Ascending aorta (tissue), 2 donors: ENCODE measurements at regions not wholly inside any gene's neighbourhood (a gene's known extent, or its start where the extent isn't known, plus 50 kb on each side); places are given as distances from the start of the nearest gene placed in this dataset.

ENCODE experiments used
- DNase-seq, 2 donors: peaks; one replicate each; pipeline ENCODE4 v3.0.0-alpha.2; 2019; ENCODE audit warnings: low spot score in 2 of 2
- H3K27ac ChIP-seq, 2 donors: fragments of 200-600 bp; sonication (generic); one replicate each; pipeline ENCODE4 v1.5.1; 2016 to 2017; ENCODE audit warnings: mild to moderate bottlenecking in 1 of 2
- H3K27me3 ChIP-seq: fragments of 200-600 bp; sonication (generic); one replicate; pipeline ENCODE4 v1.5.1; 2017
- H3K36me3 ChIP-seq, 2 donors: fragments of 200-600 bp; sonication (generic); one replicate each; pipeline ENCODE4 v1.5.1; 2016
- H3K4me1 ChIP-seq, 2 donors: fragments of 200-600 bp; sonication (generic); one replicate each; pipeline ENCODE4 v1.5.1; 2016 to 2017; ENCODE audit warnings: mild to moderate bottlenecking in 1 of 2
- H3K4me3 ChIP-seq, 2 donors: fragments of 200-600 bp; sonication (generic); one replicate each; pipeline ENCODE4 v1.5.1; 2016 to 2017; ENCODE audit warnings: mild to moderate bottlenecking in 1 of 2
- H3K9me3 ChIP-seq, 2 donors: fragments of 200-600 bp; sonication (generic); one replicate each; pipeline ENCODE4 v1.5.1; 2016
- intact Hi-C: fragments of 100-400 bp; cut with DNase I; formaldehyde crosslinking; loops from one replicate; pipeline ENCODE4 v1.15.1; 2023
- TF ChIP-seq, protein P1 (sequence below), 3 experiments: fragments of 200-600 bp in 2 of 3; fragments of 450-650 bp in 1 of 3; sonication (generic) in 2 of 3; IDR thresholded peaks; one replicate each; pipeline ENCODE4 v1.5.1; 2016 to 2019; ENCODE audit warnings: antibody characterized with exemption in 3 of 3, mild to moderate bottlenecking in 1 of 3, moderate library complexity in 1 of 3

DNA sequence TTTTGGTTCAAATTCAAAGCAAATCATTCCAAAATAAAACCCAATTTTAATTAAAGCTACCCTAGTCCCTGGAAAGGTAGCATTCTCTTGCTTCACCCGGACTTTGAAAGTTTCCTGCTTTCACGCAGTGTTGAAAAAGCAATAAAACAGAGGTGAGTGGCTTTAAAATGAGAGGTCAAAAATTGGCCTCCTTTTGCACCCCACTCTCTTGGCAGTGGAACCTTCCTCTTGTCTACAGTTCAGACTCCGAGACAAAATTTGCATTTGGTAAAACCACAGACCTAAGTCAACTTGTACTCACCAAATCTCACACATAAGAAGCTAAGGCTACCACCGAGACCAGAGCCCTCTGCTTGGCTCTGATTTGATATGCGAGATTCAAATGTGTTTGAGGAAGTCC is 252.7 kb downstream of the TTLL7 start:
- DNase-seq, result no peak

DNA sequence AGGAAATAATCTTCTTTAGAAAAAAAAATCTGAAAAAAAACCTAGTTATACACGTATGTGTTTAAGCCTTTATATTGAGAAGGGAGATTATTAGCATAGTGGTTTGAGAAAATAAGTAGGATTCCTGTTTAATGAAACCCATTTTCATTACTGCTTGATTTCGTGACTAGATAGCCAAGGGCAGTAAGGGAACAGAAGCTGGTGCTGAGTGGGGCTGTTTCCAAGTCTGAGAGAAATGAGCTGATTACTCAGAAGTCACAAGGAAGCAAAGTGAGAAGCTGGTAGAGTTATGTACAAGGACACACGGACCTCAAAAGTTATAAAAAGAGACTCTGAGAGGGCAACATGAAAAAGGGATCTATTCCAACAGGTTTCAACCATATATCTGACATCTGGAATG is 256.5 kb downstream of the TTLL7 start:
- Histone ChIP-seq H3K4me1 (no peaks in the 10 kb centered on the region), H3K27me3 (no peaks in the 10 kb centered on the region), H3K27ac (no peak overlapping the region), H3K4me3 (no peak overlapping the region), H3K36me3 (no peaks in the 10 kb centered on the region), H3K9me3 (no peaks in the 10 kb centered on the region)
- TF ChIP-seq, protein P1, sequence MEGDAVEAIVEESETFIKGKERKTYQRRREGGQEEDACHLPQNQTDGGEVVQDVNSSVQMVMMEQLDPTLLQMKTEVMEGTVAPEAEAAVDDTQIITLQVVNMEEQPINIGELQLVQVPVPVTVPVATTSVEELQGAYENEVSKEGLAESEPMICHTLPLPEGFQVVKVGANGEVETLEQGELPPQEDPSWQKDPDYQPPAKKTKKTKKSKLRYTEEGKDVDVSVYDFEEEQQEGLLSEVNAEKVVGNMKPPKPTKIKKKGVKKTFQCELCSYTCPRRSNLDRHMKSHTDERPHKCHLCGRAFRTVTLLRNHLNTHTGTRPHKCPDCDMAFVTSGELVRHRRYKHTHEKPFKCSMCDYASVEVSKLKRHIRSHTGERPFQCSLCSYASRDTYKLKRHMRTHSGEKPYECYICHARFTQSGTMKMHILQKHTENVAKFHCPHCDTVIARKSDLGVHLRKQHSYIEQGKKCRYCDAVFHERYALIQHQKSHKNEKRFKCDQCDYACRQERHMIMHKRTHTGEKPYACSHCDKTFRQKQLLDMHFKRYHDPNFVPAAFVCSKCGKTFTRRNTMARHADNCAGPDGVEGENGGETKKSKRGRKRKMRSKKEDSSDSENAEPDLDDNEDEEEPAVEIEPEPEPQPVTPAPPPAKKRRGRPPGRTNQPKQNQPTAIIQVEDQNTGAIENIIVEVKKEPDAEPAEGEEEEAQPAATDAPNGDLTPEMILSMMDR (IDR thresholded peaks at IDR 0.05), result no peak
- DNase-seq, result no peak
- intact Hi-C loops, result no loop called here

More for the DNA sequence above, 252.7 kb downstream of the TTLL7 start:
- Histone ChIP-seq H3K27me3 (no peaks in the 10 kb centered on the region), H3K27ac (no peak overlapping the region), H3K4me3 (no peak overlapping the region), H3K9me3 (no peaks in the 10 kb centered on the region), H3K4me1 (no peaks in the 10 kb centered on the region), H3K36me3 (no peaks in the 10 kb centered on the region)
- TF ChIP-seq, protein P1 (IDR thresholded peaks at IDR 0.05), result no peak
- intact Hi-C loops, result no loop called here

DNA sequence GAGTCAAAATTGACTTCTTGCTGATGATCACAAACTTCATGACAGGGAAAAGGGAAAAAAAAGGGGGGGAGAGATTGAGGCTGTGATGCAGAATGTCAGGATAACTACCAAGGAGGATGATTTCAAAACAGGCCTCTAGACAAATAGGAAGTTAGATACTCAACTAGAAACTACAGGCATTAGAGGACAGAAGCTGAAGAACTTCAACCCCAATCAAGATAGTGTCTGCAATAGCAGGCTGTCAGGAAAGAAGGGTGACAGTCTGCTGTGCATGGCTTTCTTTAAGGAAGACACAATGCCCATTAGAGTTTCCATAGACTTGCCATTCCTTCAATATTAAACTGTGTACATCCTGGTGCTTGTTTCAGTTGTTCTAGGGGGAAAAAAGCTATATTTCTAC is 257.2 kb downstream of the TTLL7 start:
- H3K4me3 ChIP-seq, result no peak overlapping the region
- H3K36me3 ChIP-seq, result no peaks in the 10 kb centered on the region
- TF ChIP-seq, protein P1 (IDR thresholded peaks at IDR 0.05), result no peak
- no peaks in the 10 kb centered on the region for H3K4me1 ChIP-seq
- H3K9me3 ChIP-seq, result no peaks in the 10 kb centered on the region
- intact Hi-C loops, result no loop called here
- H3K27ac ChIP-seq, result no peak overlapping the region
- no peak for DNase-seq
- H3K27me3 ChIP-seq, result no peaks in the 10 kb centered on the region

DNA sequence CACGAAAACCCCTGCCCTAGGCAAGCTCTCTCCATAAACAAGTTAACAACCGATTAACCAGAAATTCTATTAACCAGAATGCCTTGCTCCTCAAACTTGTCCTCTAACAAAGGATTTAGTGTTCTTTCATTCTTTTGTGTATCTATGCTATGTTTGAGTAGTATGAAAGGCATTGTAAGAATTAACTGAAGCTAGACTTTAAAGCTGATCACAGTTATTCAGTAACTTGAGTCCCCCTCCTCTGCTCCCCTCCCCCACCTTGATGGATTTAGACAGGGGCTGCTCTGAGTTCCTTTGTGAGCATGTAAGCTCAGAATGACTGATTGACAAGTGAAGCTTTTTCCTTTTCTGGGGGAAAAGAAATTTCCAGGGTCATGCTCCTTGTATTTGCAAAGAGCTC is 257.6 kb downstream of the TTLL7 start:
- no peaks in the 10 kb centered on the region for H3K36me3 ChIP-seq
- H3K27me3 ChIP-seq, result no peaks in the 10 kb centered on the region
- no peaks in the 10 kb centered on the region for H3K4me1 ChIP-seq
- DNase-seq, result no peak
- intact Hi-C loops, result no loop called here
- H3K27ac ChIP-seq, result no peak overlapping the region
- H3K4me3 ChIP-seq, result no peak overlapping the region
- no peaks in the 10 kb centered on the region for H3K9me3 ChIP-seq
- TF ChIP-seq, protein P1 (IDR thresholded peaks at IDR 0.05), result no peak

DNA sequence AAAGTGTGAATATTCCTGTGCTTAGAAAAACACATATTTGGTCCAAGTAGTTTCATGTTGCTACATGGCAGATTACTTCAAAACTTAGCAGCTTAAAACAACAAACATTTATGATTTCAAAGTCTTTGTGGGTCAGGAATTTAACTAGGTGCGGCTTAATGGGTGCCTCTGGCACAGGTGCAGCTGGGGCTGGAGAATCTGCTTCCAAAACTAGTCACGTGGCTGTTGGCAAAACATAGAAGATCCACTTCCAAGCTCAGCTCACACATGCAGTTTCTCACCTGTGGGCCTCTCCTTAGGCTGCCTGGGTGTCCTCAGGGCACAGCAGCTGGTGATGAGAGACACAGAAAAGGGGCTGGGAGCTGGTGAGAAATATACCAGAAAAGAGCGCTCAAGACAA is 263.4 kb downstream of the TTLL7 start:
- Histone ChIP-seq H3K9me3 (no peaks in the 10 kb centered on the region), H3K4me3 (no peak overlapping the region), H3K36me3 (no peaks in the 10 kb centered on the region), H3K27me3 (no peaks in the 10 kb centered on the region), H3K4me1 (no peaks in the 10 kb centered on the region), H3K27ac (no peak overlapping the region)
- TF ChIP-seq, protein P1 (IDR thresholded peaks at IDR 0.05), result no peak
- intact Hi-C loops, result no loop called here
- DNase-seq, result no peak

DNA sequence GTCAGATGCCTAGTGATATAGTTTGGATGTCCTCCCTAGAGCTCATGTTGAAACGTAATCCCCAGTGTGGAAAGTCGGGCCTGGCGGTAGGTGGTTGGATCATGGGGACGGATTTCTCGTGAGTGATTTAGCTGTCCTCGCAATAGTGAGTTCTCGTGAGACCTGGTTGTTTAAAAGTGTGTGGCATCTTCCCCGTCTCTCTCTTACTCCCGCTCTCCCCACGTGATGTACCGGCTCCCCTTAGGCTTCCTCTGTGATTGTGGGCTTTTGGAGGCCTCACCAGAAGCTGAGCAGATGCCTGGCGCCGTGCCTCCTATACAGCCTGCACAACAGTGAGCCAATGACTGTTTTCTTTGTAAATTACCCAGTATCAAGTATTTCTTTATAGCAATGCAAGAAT is 264.5 kb downstream of the TTLL7 start:
- intact Hi-C loops, result no loop called here
- TF ChIP-seq, protein P1 (IDR thresholded peaks at IDR 0.05), result no peak
- H3K36me3 ChIP-seq, result no peaks in the 10 kb centered on the region
- H3K27ac ChIP-seq, result no peak overlapping the region
- no peaks in the 10 kb centered on the region for H3K27me3 ChIP-seq
- DNase-seq, result no peak
- no peaks in the 10 kb centered on the region for H3K4me1 ChIP-seq
- no peaks in the 10 kb centered on the region for H3K9me3 ChIP-seq
- no peak overlapping the region for H3K4me3 ChIP-seq
